ENCODE measurements at regions not wholly inside any gene's neighbourhood (a gene's known extent, or its start where the extent isn't known, plus 50 kb on each side); places are given as distances from the start of the nearest gene placed in this dataset.

DNA sequence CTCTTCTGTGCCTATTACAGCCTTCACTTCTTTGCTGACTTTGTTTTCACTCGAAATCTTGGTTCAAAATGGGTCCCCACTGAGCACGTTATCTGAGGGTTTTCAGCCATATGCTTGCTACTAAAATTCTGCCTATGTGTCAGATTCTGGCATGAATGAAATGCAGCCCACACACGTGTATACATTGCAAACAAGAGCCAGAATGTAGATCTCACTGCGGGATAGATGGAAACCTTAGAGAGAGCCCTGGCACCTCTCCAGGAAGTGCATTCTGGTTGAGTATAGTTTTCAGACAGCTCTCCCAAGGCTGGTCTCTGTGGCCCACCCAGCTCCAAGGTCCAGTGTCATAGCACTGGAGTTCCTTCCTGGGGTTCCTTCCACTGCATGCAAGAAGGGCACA, 234.7 kb upstream of the GJB5 start:
- Histone ChIP-seq H3K27me3 (replicated peaks in 1 of 7) (peaks cover 0 to 46% (median 0%) of the 10 kb centered on the region in 7 donors), H3K9me3 (peaks cover 0 to 6% (median 0%) of the 10 kb centered on the region in 8 donors), H3K4me1 (no peaks in the 10 kb centered on the region), H3K36me3 (no peaks in the 10 kb centered on the region), H3K27ac (no peak overlapping the region), H3K4me3 (no peak overlapping the region)
- intact Hi-C loops (cut with DNase I; ENCODE audit: low total_unique reads) = no loop called here
- DNase-seq = no peak
- WGBS, 5 donors = 57 to 73% (median 58%) methylated on average over 4 of the region's 4 CpGs
- TF ChIP-seq, protein P1, sequence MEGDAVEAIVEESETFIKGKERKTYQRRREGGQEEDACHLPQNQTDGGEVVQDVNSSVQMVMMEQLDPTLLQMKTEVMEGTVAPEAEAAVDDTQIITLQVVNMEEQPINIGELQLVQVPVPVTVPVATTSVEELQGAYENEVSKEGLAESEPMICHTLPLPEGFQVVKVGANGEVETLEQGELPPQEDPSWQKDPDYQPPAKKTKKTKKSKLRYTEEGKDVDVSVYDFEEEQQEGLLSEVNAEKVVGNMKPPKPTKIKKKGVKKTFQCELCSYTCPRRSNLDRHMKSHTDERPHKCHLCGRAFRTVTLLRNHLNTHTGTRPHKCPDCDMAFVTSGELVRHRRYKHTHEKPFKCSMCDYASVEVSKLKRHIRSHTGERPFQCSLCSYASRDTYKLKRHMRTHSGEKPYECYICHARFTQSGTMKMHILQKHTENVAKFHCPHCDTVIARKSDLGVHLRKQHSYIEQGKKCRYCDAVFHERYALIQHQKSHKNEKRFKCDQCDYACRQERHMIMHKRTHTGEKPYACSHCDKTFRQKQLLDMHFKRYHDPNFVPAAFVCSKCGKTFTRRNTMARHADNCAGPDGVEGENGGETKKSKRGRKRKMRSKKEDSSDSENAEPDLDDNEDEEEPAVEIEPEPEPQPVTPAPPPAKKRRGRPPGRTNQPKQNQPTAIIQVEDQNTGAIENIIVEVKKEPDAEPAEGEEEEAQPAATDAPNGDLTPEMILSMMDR (IDR thresholded peaks at IDR 0.05 in 8 of 11, conservative IDR thresholded peaks at IDR 0.05 in 3 of 11) = no peak
- TF ChIP-seq POLR2A (IDR thresholded peaks at IDR 0.05) (no peak), POLR2AphosphoS5 (IDR thresholded peaks at IDR 0.05) (no peak)

DNA sequence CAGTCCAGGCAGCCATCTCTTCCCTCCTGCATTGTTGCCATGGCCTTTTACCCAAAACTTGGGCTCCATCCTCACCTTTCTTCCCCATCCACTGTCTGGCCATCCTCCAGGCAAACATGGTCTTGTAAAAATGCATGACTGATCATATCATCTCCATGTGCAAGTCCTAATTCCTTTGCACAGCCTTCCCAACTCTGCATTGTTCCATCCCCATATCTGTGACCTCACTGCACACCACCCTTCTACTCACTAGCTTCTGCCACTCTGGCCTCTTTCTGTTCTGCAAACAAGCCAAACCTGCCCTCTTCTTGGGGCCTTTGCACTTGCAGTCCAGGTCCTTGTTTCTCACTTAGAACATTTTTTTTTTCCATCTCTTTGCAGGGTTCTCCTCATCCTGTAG, 230.1 kb upstream of the GJB5 start:
- H3K27ac ChIP-seq = no peak overlapping the region
- intact Hi-C loops (cut with DNase I; ENCODE audit: low total_unique reads) = no loop called here
- peaks cover 0 to 3% (median 1%) of the 10 kb centered on the region in 6 donors for H3K4me1 ChIP-seq
- DNase-seq = no peak
- peaks cover 0 to 73% (median 0%) of the 10 kb centered on the region in 7 donors for H3K27me3 ChIP-seq (replicated peaks in 1 of 7)
- no peaks in the 10 kb centered on the region for H3K36me3 ChIP-seq
- no peaks in the 10 kb centered on the region for H3K9me3 ChIP-seq
- no peak overlapping the region for H3K4me3 ChIP-seq
- TF ChIP-seq, protein P1 (IDR thresholded peaks at IDR 0.05 in 8 of 11, conservative IDR thresholded peaks at IDR 0.05 in 3 of 11) = no peak

DNA sequence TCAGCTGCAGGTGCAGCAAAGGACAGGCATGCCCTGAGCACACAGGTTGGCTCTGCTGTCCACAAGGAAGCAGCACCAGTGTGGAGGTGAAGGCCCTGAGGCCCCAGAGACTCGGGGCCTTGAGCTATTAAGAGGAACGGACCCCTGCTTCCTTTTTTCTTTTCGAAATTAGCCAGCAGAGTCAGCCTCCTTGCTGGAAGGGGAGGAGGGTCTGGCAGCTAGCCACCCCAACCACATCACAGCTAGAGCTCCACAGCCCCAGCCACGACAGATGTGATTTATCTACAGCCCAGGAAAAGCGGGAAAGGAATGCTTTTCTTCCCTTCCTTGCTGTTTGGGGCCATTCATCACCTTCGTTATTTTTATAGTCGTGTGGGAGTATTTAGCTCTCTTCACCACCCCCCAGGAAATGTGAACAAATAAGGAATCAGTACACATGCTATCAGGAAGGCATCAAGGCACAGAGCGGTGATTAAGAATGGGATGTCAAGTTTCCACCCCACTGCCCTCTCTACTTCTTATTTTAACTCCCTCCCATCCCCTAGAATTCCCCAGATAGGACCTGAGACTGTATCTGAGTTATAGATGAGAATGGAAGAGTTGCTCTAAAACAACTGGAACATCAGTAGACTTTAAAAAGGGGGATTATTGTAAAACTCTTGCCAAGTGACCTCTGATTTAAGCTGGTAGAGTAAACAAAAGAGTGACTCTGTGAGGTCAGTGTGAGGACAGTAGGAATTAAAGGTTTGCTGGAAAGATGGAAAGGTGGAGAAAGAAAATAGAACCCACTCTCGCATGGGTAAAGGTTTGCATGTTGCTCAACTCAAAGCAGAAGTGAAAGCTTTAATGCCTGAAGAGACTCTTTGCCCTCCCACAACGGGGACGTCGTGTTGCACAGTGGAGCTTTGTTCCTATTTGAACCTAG, 224.7 kb upstream of the GJB5 start:
- Histone ChIP-seq H3K27me3 (replicated peaks in 1 of 7) (peaks cover 0 to 72% (median 0%) of the 10 kb centered on the region in 7 donors), H3K27ac (no peak overlapping the region), H3K4me3 (no peak overlapping the region), H3K9me3 (no peaks in the 10 kb centered on the region), H3K36me3 (no peaks in the 10 kb centered on the region), H3K4me1 (peaks cover 0 to 15% (median 3%) of the 10 kb centered on the region in 6 donors)
- intact Hi-C loops (cut with DNase I; ENCODE audit: low total_unique reads) = no loop called here
- no peak for DNase-seq
- WGBS, 5 donors = 4 to 10% (median 6%) methylated on average over 12 of the region's 12 CpGs
- no peak for TF ChIP-seq POLR2AphosphoS5 (IDR thresholded peaks at IDR 0.05)
- no peak for TF ChIP-seq POLR2A (IDR thresholded peaks at IDR 0.05)
- TF ChIP-seq, protein P1 (IDR thresholded peaks at IDR 0.05 in 8 of 11, conservative IDR thresholded peaks at IDR 0.05 in 3 of 11) = no peak

DNA sequence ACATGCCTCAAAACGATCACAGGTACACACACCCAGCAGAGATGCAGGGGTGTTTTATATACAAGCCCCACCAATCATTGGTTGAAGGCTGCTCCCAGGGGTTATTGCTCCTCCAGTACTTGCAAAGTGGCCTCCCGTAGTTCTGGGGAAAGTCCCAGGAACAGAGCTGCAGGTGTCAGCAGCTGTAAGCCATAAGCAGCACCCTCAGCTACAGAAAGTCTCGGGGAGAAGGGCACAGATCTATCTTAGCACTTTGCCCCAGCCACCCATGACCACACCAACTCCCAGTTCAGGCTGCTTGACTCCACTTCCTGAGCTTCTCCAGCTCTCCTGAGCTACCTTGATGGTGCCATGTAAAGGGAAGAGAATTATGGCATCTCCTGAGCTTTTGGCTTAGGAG, 222.7 kb upstream of the GJB5 start:
- Histone ChIP-seq H3K9me3 (no peaks in the 10 kb centered on the region), H3K27me3 (replicated peaks in 1 of 7) (peaks cover 0 to 69% (median 0%) of the 10 kb centered on the region in 7 donors), H3K4me3 (no peak overlapping the region), H3K4me1 (peaks cover 0 to 15% (median 3%) of the 10 kb centered on the region in 6 donors), H3K27ac (no peak overlapping the region), H3K36me3 (no peaks in the 10 kb centered on the region)
- intact Hi-C loops (cut with DNase I; ENCODE audit: low total_unique reads) = no loop called here
- WGBS, 5 donors = 37 to 59% (median 47%) methylated on average over 2 to 3 of the region's 3 CpGs
- no peak for DNase-seq
- TF ChIP-seq POLR2A (IDR thresholded peaks at IDR 0.05) (no peak), POLR2AphosphoS5 (IDR thresholded peaks at IDR 0.05) (no peak)
- TF ChIP-seq, protein P1 (IDR thresholded peaks at IDR 0.05 in 8 of 11, conservative IDR thresholded peaks at IDR 0.05 in 3 of 11) = no peak
